Suprapubic skin (tissue), 4 donors: ENCODE measurements at regions not wholly inside any gene's neighbourhood (a gene's known extent, or its start where the extent isn't known, plus 50 kb on each side); places are given as distances from the start of the nearest gene placed in this dataset.

ENCODE experiments used
- EP300 ChIP-seq: sonication (generic); formaldehyde crosslinking; IDR thresholded peaks from one replicate; pipeline ENCODE4 v1.6.1; 2017; ENCODE audit warnings: antibody characterized with exemption
- POLR2A ChIP-seq, 2 donors: fragments of 450-650 bp; IDR thresholded peaks; one replicate each; pipeline ENCODE4 v1.6.1; 2017; ENCODE audit warnings: antibody characterized with exemption in 2 of 2, mild to moderate bottlenecking in 2 of 2, moderate library complexity in 2 of 2
- POLR2AphosphoS5 ChIP-seq, 3 donors: sonication (generic); formaldehyde crosslinking; IDR thresholded peaks; one replicate each; pipeline ENCODE4 v1.6.1; 2017; ENCODE audit warnings: antibody characterized with exemption in 3 of 3
- TF ChIP-seq, protein P1 (sequence below), 2 donors: fragments of 200-600 bp in 1 of 2; fragments of 450-650 bp in 1 of 2; sonication (generic) in 1 of 2; IDR thresholded peaks; one replicate each; pipeline ENCODE4 v1.5.1; 2016 to 2019; ENCODE audit warnings: antibody characterized with exemption in 2 of 2, mild to moderate bottlenecking in 1 of 2, moderate library complexity in 1 of 2

DNA sequence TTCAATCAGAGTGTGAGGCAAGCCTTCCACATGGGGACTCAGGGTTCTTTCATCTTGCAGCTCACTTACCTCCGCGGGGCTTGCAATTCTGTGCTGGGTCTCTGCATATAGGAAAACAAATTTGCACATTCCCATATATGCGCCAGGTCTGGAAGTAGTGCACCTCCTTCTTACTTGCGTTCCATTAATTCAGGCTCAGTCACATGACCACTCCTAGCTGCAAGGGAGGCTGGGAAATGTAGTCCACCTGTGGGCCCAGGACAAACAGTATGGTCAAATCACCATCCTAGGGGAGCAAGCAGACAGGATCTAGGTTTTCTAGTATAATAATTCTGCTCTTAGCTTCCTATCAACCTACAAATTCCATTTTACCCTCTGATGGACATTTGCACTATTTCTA lies 160.4 kb downstream of the AACS start:
- TF ChIP-seq, protein P1, sequence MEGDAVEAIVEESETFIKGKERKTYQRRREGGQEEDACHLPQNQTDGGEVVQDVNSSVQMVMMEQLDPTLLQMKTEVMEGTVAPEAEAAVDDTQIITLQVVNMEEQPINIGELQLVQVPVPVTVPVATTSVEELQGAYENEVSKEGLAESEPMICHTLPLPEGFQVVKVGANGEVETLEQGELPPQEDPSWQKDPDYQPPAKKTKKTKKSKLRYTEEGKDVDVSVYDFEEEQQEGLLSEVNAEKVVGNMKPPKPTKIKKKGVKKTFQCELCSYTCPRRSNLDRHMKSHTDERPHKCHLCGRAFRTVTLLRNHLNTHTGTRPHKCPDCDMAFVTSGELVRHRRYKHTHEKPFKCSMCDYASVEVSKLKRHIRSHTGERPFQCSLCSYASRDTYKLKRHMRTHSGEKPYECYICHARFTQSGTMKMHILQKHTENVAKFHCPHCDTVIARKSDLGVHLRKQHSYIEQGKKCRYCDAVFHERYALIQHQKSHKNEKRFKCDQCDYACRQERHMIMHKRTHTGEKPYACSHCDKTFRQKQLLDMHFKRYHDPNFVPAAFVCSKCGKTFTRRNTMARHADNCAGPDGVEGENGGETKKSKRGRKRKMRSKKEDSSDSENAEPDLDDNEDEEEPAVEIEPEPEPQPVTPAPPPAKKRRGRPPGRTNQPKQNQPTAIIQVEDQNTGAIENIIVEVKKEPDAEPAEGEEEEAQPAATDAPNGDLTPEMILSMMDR (IDR thresholded peaks at IDR 0.05) = no peak
- no peak for TF ChIP-seq POLR2A (IDR thresholded peaks at IDR 0.05)
- no peak for TF ChIP-seq EP300
- TF ChIP-seq POLR2AphosphoS5 (IDR thresholded peaks at IDR 0.05) = no peak
